ENCODE measurements at regions not wholly inside any gene's neighbourhood (a gene's known extent, or its start where the extent isn't known, plus 50 kb on each side); places are given as distances from the start of the nearest gene placed in this dataset.
"Not testable (repeated sequence)": the region's sequence is repeated elsewhere in the genome, so short reads cannot be mapped to it uniquely, and the experiment has no call there.

- DNase-seq (ENCODE audit: low spot score), result no peak
These were observed 111.3 kb upstream of the MRI1 start for GRCh38 chr19:13652810-13653590.

- no peak for DNase-seq (ENCODE audit: low spot score)
These were observed 117.6 kb upstream of the MRI1 start for GRCh38 chr19:13646758-13647157.

DNA sequence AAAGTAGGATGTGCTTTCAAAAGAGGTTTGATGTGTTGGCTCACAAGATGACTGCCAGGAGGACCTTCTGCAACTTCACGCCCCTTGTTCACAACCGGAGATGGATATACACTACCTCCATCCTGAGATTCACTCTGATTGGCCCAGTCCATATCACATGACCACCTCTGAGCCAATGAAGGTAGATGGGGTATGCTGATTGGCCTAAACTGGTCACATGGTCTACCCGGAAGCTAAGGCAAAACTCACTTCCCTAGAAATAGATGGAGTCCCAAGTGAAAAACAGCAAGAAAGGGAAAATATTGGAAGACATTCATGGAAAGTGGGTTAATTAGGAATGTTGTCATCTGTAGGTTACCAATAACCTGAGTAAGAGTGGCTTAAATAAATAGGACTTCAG lies 119.7 kb upstream of the MRI1 start:
- DNase-seq (ENCODE audit: low spot score), result no peak

GRCh38 chr19:13640611-13641010 lies 123.7 kb upstream of the MRI1 start:
- no peak for DNase-seq (ENCODE audit: low spot score)

GRCh38 chr19:13639342-13639929 lies 124.9 kb upstream of the MRI1 start:
- no peak for DNase-seq (ENCODE audit: low spot score)

- no peak for DNase-seq (ENCODE audit: low spot score)
These were observed 126.7 kb upstream of the MRI1 start for GRCh38 chr19:13637664-13638063.

GRCh38 chr19:13634658-13635057 lies 128.4 kb upstream of the CACNA1A start:
- DNase-seq (ENCODE audit: low spot score), result no peak

- DNase-seq (ENCODE audit: low spot score), result no peak
These were observed 127.2 kb upstream of the CACNA1A start for GRCh38 chr19:13633522-13633922.

DNA sequence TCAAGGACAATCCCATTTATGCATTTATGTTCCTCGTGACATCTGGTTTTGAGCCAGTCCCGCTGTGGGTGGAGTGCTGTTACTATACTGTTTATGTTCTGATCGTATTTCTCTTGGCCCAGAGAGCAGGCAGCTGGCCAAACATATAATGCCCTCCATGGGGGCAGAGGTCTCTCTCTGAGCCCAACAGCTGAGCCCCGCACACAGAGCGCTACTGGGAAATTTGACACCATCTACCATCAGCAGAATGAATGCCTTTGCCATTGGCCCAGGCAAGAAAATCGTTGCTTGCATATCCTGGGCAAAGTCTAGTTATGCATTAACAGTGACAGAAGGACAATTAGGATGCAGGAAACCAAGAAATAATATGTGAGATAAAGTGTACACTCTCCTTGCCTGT lies 126.8 kb upstream of the CACNA1A start:
- DNase-seq (ENCODE audit: low spot score), result peak; percentile 27

GRCh38 chr19:13632164-13632563 lies 125.9 kb upstream of the CACNA1A start:
- DNase-seq (ENCODE audit: low spot score), result not testable (repeated sequence)

DNA sequence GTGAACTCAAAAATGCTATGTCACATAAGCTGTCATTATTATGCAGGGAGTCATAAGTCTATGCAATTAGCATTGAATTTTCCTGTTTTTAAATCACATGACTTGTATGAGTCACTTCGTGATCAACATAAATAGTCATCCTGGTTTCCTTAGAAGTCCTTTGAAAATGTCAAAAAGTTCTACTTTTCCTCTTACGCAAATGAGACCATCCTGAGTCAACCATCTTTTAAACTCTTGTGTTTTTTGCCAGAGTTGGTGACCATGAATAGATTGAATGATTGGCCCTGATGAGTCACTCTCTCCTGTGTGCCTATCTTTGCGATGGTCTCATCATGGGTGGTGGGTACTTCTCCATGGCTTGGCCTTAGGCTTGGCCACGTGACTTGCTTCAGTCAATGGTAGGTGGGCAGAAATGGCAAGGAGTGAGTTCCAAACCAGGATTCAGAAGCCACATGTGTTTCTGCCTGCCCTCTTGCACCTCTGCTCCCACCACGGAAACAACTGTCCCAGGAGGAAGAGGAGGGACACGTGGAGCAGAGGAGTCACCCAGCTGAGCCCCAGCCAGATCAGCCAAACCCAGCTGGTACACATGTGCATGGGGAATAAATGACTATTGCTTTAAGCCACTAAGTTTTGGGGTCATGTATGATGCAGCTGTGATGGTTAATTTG lies 123.5 kb upstream of the CACNA1A start:
- no peak for DNase-seq (ENCODE audit: low spot score)

GRCh38 chr19:13627531-13627930 lies 121.3 kb upstream of the CACNA1A start:
- DNase-seq (ENCODE audit: low spot score), result no peak

DNA sequence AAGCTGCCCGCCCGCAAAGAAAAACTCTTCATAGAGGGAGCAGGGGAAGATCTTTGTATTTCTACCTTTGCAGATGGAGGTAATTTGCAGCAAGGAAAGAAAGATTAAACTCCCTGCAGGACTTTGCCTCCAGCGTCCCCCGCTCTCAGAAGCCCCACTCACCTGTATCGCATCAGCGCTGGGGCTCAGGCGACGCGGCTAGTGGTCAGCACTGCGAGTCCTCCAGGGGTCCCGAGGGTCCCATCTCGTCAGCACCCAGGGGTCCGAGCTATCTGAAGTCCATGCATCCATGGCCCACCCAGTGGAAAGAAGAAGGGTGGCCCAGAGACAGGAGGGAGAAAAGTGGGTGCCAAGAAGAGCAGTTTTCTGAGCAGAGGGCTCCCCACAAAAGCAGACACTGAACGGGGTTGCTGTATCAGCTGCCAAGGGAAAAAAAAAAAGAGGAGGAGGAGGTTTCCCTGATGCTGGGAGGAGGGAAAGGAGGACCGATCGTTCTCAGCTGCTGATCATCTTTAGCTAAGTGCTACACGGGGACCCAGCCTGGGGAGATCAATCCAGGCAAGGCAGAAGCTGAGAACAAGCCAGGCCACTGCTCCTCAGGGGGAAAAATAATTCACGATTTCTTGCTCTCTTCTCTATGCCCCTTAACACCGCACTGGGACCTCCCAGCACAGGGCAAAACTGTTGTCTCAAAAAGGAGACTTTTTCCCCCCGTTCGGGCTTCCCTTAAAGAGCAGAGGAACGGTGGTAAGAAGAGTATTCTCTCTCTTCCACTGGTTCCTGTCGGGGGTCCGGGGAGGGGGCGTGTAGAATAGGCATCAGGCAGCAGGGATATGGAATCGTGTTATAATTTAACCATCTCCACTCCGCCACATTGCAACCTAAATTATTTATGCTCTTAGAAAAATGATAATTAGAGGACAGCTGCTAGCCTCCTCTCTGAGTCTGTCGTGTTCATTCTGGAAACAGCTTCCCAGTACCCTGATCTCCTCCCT lies 117.7 kb upstream of the CACNA1A start:
- no peak for DNase-seq (ENCODE audit: low spot score)

GRCh38 chr19:13622766-13623715 lies 116.8 kb upstream of the CACNA1A start:
- no peak for DNase-seq (ENCODE audit: low spot score)

DNA sequence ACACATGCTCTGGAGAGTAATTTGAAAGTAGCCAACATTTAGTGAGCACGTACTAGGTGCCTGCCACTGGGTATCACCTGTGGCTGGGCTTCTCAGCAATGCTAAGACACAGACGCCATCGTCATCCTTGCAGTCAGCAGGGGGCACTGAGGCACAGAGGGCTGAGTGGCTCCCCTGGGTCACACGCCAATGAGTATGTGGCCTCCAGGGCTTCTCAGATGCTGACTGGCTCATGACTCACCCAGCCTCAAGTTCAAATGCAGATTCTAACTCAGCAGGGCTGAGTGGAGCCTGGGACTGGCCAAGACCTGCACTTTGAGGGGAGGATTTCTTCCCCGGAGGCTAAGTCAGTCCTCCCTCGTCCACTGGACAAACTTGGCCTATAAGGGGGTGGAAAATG lies 115.1 kb upstream of the CACNA1A start:
- DNase-seq (ENCODE audit: low spot score), result no peak

DNA sequence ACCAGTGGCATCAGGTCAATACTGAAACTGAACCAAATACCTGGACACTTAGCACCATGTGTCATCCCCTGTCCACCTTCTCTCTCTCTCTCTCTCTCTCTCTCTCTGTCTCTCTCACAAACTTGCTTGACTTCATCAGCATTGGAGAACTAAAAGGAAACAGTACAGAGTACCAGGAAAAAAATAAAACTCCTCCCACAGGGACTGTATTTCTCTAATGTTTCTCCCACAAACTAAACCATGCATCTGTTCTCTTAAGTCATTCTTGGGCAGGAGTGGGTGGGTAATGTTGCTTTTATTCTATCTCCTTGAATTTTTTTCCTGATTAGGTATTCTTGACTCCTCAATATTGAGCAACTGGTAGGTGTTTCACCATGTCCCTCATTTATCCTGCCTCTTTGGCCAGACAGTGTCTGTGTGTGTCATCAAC lies 112.9 kb upstream of the CACNA1A start:
- no peak for DNase-seq (ENCODE audit: low spot score)

- DNase-seq (ENCODE audit: low spot score), result no peak
These were observed 109.6 kb upstream of the CACNA1A start for GRCh38 chr19:13615890-13616289.

DNA sequence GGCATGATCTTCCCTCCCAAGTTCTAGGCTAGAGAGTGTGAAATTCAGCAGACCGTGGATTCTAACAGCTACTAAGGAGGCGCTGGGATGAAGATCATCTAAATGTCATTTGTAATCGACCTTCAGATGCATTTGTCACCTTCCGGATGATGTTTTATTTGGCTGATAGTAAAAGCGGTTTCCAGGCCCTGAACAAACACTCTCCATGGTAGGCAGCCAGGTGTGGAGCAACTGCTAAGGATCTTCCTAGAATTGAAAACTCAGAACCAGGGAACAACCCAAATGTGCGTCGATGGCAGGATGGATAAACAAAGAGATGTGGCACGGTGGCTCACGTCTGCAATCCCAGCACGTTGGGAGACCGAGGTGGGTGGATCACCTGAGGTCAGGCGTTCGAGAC lies 107.2 kb upstream of the CACNA1A start:
- DNase-seq (ENCODE audit: low spot score), result no peak

GRCh38 chr19:13611596-13611995 lies 105.3 kb upstream of the CACNA1A start:
- no peak for DNase-seq (ENCODE audit: low spot score)

DNA sequence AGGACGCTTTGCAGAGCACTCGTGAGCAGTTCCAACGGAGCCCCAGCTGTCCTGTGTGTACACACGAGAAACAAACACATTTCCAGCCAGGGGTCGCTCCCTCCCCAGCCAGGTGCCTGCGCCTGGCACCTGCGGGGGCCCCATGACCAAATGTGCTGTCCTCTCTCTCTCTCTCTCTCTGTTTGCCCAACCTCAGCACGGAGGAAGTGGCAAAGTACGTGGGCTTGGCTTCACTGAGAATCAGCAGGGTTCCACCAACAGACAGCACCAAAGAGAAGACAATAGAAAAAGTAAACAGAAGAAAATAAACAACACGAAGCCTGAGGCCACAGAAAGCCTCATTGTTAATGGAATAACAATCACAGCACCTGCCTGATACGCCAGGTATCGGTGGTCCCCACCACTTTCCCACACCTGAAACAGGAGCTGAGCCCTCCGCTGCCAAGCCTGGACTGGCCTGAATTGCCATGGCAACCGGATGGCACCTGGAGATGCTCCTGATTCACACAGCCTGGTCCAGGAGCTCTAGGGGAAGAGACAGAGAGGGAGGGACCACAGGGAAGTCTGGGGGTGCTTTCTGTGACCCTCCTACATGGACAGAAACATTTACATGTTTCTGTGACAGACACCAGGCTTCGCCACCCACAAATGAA lies 103.9 kb upstream of the CACNA1A start:
- no peak for DNase-seq (ENCODE audit: low spot score)
